Panc1 (cell line): ENCODE measurements at regions not wholly inside any gene's neighbourhood (a gene's known extent, or its start where the extent isn't known, plus 50 kb on each side); places are given as distances from the start of the nearest gene placed in this dataset.

Source experiments
- ATAC-seq: fragments of 200-7000 bp; cut with Tn5 transposase; 2 replicates; pipeline ENCODE4 v1.9.1; 2020; ENCODE audit warnings: mild to moderate bottlenecking, moderate library complexity
- BruUV-seq: library from RNA; stranded (reverse); fragments of 400-500 nt; replicated peaks from 2 replicates; lab custom pipeline; 2021; lab: Mats Ljungman, UMichigan
- CTCF ChIA-PET: fragments of 300-600 bp; sonication (Branson Sonifier 250); formaldehyde crosslinking; loops from one replicate; lab custom pipeline; 2022; ENCODE audit warnings: antibody characterized with exemption; lab: Charles Lee
- POLR2A ChIA-PET: fragments of 300-600 bp; sonication (Branson Sonifier 250); formaldehyde crosslinking; loops from one replicate; lab custom pipeline; 2022; ENCODE audit warnings: antibody characterized with exemption; lab: Charles Lee
- DNase-seq: peaks from one replicate; pipeline ENCODE4 v3.0.0-alpha.2; 2010; ENCODE audit warnings: low read depth, low spot score
- H3K27ac ChIP-seq: 2 replicates; pipeline ENCODE4 v1.5.1; 2011; ENCODE audit warnings: mild to moderate bottlenecking, low read length, inconsistent platforms
- H3K27me3 ChIP-seq: fragments of 200-500 bp; sonication (Bioruptor generic); 2 replicates; pipeline ENCODE4 v1.6.0; 2014; ENCODE audit warnings: low read length, inconsistent platforms; ENCODE audit not compliant: control insufficient read depth, insufficient read depth
- H3K36me3 ChIP-seq: fragments of 200-500 bp; sonication (Bioruptor generic); 2 replicates; pipeline ENCODE4 v1.5.1; 2014; ENCODE audit warnings: inconsistent platforms, mild to moderate bottlenecking, low read length, moderate library complexity; ENCODE audit not compliant: control insufficient read depth, insufficient read depth
- H3K4me1 ChIP-seq: 2 replicates; pipeline ENCODE4 v1.5.1; 2011; ENCODE audit warnings: inconsistent platforms, mild to moderate bottlenecking, low read length, moderate library complexity; ENCODE audit not compliant: control insufficient read depth, insufficient read depth
- H3K4me3 ChIP-seq, 2 experiments: 2 replicates each; pipeline ENCODE4 v1.5.1; 2011 to 2012; ENCODE audit warnings: low read depth in 2 of 2, low read length in 2 of 2, mild to moderate bottlenecking in 2 of 2, inconsistent platforms in 1 of 2, moderate library complexity in 1 of 2
- H3K9me3 ChIP-seq: fragments of 200-500 bp; sonication (Bioruptor generic); 2 replicates; pipeline ENCODE4 v1.5.1; 2014; ENCODE audit warnings: low read depth, mild to moderate bottlenecking, inconsistent platforms, low read length, moderate library complexity; ENCODE audit not compliant: control insufficient read depth, insufficient read depth
- CTCF ChIP-seq: fragments of 450-650 bp; IDR thresholded peaks from 2 replicates; pipeline ENCODE4 v1.5.1; 2017; ENCODE audit warnings: mild to moderate bottlenecking
- POLR2AphosphoS5 ChIP-seq: IDR thresholded peaks from 2 replicates; pipeline ENCODE4 v1.6.1; 2012; ENCODE audit warnings: mild to moderate bottlenecking, low read depth, low read length, moderate library complexity
- SIN3A ChIP-seq: IDR thresholded peaks from 2 replicates; pipeline ENCODE4 v1.6.1; 2012; ENCODE audit warnings: low read depth, mild to moderate bottlenecking, low read length, moderate library complexity, borderline replicate concordance; ENCODE audit not compliant: insufficient read depth
- TCF7L2 ChIP-seq: IDR thresholded peaks from 2 replicates; pipeline ENCODE4 v1.6.1; 2011; ENCODE audit warnings: mild to moderate bottlenecking, low read depth, low read length, inconsistent platforms
- in situ Hi-C: cut with HindIII; loops from 2 replicates; pipeline ENCODE4 v1.10.0; 2016; ENCODE audit warnings: low sequenced_read_pairs, low pct_unique_long_range_greater_than_20kb
- intact Hi-C: fragments of 100-400 bp; cut with micrococcal nuclease; formaldehyde crosslinking; loops from one replicate; pipeline ENCODE4 v1.10.0; 2022; ENCODE audit not compliant: unreplicated experiment
- TF ChIP-seq, protein P1 (sequence below), 2 experiments: IDR thresholded peaks; 2 replicates each; pipeline ENCODE4 v1.6.1; 2011 to 2012; ENCODE audit warnings: low read depth in 2 of 2, control low read depth in 1 of 2, low read length in 1 of 2, mild to moderate bottlenecking in 1 of 2, moderate library complexity in 1 of 2; ENCODE audit not compliant: insufficient read depth in 1 of 2

DNA sequence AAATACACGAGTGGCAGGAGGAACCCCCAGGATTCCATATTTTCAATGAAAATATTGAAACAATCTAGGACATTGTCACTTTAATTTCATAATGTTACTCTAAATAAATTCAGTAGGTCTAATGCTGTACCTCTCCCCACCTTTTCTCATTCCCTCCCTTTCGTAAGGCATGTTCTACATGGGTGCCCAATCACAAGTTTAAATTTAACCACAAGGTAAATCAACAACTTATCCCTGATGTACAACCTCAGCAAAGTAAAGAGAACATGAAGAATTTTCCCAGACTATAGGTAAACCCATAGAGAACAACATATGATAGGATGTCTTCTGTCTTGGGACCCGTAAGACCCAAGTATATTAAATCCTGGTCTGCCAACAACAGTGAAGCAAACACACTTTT, 53.2 kb upstream of the MITF start:
- TF ChIP-seq, protein P1, sequence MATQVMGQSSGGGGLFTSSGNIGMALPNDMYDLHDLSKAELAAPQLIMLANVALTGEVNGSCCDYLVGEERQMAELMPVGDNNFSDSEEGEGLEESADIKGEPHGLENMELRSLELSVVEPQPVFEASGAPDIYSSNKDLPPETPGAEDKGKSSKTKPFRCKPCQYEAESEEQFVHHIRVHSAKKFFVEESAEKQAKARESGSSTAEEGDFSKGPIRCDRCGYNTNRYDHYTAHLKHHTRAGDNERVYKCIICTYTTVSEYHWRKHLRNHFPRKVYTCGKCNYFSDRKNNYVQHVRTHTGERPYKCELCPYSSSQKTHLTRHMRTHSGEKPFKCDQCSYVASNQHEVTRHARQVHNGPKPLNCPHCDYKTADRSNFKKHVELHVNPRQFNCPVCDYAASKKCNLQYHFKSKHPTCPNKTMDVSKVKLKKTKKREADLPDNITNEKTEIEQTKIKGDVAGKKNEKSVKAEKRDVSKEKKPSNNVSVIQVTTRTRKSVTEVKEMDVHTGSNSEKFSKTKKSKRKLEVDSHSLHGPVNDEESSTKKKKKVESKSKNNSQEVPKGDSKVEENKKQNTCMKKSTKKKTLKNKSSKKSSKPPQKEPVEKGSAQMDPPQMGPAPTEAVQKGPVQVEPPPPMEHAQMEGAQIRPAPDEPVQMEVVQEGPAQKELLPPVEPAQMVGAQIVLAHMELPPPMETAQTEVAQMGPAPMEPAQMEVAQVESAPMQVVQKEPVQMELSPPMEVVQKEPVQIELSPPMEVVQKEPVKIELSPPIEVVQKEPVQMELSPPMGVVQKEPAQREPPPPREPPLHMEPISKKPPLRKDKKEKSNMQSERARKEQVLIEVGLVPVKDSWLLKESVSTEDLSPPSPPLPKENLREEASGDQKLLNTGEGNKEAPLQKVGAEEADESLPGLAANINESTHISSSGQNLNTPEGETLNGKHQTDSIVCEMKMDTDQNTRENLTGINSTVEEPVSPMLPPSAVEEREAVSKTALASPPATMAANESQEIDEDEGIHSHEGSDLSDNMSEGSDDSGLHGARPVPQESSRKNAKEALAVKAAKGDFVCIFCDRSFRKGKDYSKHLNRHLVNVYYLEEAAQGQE (IDR thresholded peaks at IDR 0.05; ENCODE audit: insufficient read depth in 1 of 2, low read depth in 2 of 2, low read length in 1 of 2), result no peak
- TF ChIP-seq CTCF (no peak), POLR2AphosphoS5 (no peak), TCF7L2 (no peak), SIN3A (no peak)
- in situ Hi-C loops, result no loop called here
- Histone ChIP-seq H3K4me1 (no peaks in the 10 kb centered on the region), H3K9me3 (no peaks in the 10 kb centered on the region), H3K36me3 (no peaks in the 10 kb centered on the region), H3K27ac (no peak overlapping the region), H3K27me3 (no peaks in the 10 kb centered on the region), H3K4me3 (no peak overlapping the region)
- CTCF ChIA-PET, result no interaction called here
- BruUV-seq, result no TSS peak
- DNase-seq (no peak), ATAC-seq (no peak)
- POLR2A ChIA-PET, result no interaction called here
- intact Hi-C loops, result no loop called here

DNA sequence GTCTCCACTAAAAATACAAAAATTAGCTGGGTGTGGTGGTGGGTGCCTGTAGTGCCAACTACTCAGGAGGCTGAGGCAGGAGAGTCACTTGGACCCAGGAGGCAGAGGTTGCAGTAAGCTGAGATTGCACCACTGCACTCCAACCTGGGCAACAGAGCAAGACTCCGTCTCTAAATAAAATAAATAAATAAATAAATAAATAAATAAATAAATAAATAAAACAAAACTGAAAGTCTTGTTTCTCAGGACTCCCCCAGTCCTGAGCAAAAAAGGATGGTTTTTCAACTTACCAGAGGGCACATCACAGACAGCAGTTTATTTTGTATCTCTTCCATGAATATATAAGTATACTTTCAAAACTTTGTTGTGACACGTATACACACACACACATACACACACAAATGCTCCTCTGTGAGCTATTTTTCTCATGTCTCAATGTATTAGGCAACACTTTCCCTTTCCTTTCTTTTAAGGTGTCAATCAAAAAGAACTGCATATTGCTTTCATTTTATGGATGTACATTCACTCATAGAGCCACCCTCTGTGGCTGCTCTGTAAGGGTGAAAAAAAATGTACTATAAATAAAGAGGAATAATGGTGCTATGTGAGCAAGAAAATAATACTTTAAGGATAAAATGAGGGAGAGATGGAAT, 54.8 kb upstream of the MITF start:
- POLR2A ChIA-PET, result no interaction called here

More for the DNA sequence above, 54.8 kb upstream of the MITF start:
- no peak for DNase-seq
- intact Hi-C loops, result no loop called here
- Histone ChIP-seq H3K27ac (no peak overlapping the region), H3K9me3 (no peaks in the 10 kb centered on the region), H3K4me3 (no peak overlapping the region), H3K27me3 (no peaks in the 10 kb centered on the region), H3K36me3 (no peaks in the 10 kb centered on the region), H3K4me1 (no peaks in the 10 kb centered on the region)
- CTCF ChIA-PET, result no interaction called here
- no TSS peak for BruUV-seq
- in situ Hi-C loops, result no loop called here
- no peak for ATAC-seq
- no peak for TF ChIP-seq CTCF
- TF ChIP-seq, protein P1 (IDR thresholded peaks at IDR 0.05; ENCODE audit: insufficient read depth in 1 of 2, low read depth in 2 of 2, low read length in 1 of 2), result no peak
- TF ChIP-seq POLR2AphosphoS5, result no peak
- no peak for TF ChIP-seq SIN3A
- TF ChIP-seq TCF7L2, result no peak
